ENCODE measurements at regions not wholly inside any gene's neighbourhood (a gene's known extent, or its start where the extent isn't known, plus 50 kb on each side); places are given as distances from the start of the nearest gene placed in this dataset.

DNA sequence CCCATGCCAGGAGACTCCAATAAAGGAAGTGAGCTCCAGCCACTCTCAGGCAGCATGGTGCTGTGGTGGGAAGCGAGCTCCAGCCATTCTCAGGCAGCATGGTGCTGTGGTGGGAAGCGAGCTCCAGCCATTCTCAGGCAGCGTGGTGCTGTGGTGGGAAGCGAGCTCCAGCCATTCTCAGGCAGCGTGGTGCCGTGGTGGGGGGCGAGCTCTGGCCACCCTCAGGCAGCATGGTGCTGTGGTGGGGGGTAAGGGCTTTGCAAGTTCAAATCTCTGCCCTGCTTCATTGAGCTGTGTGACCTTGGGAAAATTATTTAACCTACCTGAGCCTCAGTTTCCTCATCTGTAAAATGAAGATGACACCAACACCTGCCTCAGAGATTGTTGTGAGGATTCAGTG lies 975.1 kb downstream of the BCL11B start:
- TF ChIP-seq POLR2AphosphoS5 (IDR thresholded peaks at IDR 0.05; ENCODE audit: low read depth) (no peak), GABPA (IDR thresholded peaks at IDR 0.05; ENCODE audit: low read depth) (no peak)
- TF ChIP-seq, protein P1, sequence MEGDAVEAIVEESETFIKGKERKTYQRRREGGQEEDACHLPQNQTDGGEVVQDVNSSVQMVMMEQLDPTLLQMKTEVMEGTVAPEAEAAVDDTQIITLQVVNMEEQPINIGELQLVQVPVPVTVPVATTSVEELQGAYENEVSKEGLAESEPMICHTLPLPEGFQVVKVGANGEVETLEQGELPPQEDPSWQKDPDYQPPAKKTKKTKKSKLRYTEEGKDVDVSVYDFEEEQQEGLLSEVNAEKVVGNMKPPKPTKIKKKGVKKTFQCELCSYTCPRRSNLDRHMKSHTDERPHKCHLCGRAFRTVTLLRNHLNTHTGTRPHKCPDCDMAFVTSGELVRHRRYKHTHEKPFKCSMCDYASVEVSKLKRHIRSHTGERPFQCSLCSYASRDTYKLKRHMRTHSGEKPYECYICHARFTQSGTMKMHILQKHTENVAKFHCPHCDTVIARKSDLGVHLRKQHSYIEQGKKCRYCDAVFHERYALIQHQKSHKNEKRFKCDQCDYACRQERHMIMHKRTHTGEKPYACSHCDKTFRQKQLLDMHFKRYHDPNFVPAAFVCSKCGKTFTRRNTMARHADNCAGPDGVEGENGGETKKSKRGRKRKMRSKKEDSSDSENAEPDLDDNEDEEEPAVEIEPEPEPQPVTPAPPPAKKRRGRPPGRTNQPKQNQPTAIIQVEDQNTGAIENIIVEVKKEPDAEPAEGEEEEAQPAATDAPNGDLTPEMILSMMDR (IDR thresholded peaks at IDR 0.05; ENCODE audit: insufficient read depth, low read length) = no peak
- Histone ChIP-seq H3K27me3 (ENCODE audit: insufficient read depth, poor library complexity, severe bottlenecking) (no peaks in the 10 kb centered on the region), H3K4me3 (replicated peaks; ENCODE audit: insufficient read depth, low read length) (no peak overlapping the region), H3K27ac (replicated peaks) (no peak overlapping the region)
- no peak for DNase-seq (ENCODE audit: low read depth in 1 of 2, low spot score in 1 of 2)

DNA sequence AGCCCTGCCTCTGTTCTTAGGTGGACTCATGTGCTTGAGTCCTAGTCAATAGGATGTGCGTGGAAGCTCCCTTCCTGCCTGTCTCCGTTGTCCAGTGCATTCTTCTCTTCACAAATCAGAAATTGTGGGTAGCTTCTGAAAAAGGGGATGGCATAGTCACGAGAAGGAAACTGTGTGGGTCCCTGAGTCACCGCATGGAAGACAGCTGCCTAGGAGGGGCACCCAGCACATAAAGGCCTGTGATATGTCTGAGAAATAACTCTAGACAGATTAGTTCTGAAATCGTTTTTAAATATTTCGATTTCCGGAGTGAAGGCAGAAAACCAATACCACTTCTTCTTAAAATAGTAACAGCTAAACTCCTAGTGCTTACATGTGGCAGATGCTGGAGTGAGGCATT lies 974.4 kb downstream of the BCL11B start:
- TF ChIP-seq, protein P1 (IDR thresholded peaks at IDR 0.05; ENCODE audit: insufficient read depth, low read length) = no peak
- no peak for TF ChIP-seq SPI1 (IDR thresholded peaks at IDR 0.05; ENCODE audit: borderline replicate concordance, low read depth)
- TF ChIP-seq REST (IDR thresholded peaks at IDR 0.05; ENCODE audit: insufficient replicate concordance, low read depth) = no peak
- TF ChIP-seq POLR2AphosphoS5 (IDR thresholded peaks at IDR 0.05; ENCODE audit: low read depth) = no peak
- no peak for TF ChIP-seq GABPA (IDR thresholded peaks at IDR 0.05; ENCODE audit: low read depth)
- no peak for DNase-seq (ENCODE audit: low read depth in 1 of 2, low spot score in 1 of 2)
- Histone ChIP-seq H3K4me3 (replicated peaks; ENCODE audit: insufficient read depth, low read length) (no peak overlapping the region), H3K27me3 (ENCODE audit: insufficient read depth, poor library complexity, severe bottlenecking) (no peaks in the 10 kb centered on the region), H3K27ac (replicated peaks) (no peak overlapping the region)

DNA sequence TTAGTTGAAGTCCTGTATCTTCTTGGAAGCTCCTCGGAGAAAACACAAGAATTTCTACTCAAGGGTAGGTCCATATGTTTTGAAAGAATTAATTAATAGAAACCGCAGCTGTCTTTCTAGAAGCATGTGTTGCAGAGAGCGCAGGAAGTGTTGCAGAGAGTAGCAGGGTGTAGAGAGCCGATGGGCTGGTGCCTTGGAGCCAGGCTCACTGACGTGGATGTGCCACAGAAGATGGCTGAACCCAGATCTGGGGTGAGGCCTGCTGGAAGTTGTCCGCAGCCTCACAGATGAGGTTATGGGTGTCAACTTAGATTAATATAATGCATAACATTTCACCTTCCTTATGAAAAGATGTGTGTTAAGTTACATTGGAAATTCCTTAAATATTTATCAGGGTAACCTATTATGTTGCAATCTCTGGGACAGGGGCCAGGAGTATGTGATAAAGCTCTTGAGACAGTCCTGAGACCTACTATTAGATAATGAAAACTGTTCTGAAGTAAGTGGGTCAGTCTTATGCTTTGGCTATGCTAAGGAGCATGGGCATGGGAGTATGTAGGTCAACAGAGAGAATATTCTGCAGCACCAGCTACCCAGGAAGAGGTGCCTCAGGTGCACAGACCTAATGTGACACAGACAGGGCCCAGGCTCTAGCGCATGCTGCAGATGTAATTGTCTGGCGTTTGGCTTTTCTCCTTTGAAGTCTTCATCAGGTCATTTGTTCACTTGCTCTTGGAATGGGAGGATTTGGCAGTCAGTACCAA lies 973.3 kb downstream of the BCL11B start:
- no peak for DNase-seq (ENCODE audit: low read depth in 1 of 2, low spot score in 1 of 2)
- Histone ChIP-seq H3K4me3 (replicated peaks; ENCODE audit: insufficient read depth, low read length) (no peak overlapping the region), H3K27ac (replicated peaks) (no peak overlapping the region), H3K27me3 (ENCODE audit: insufficient read depth, poor library complexity, severe bottlenecking) (no peaks in the 10 kb centered on the region)
- no peak for TF ChIP-seq POLR2AphosphoS5 (IDR thresholded peaks at IDR 0.05; ENCODE audit: low read depth)
- TF ChIP-seq, protein P1 (IDR thresholded peaks at IDR 0.05; ENCODE audit: insufficient read depth, low read length) = no peak
- no peak for TF ChIP-seq GABPA (IDR thresholded peaks at IDR 0.05; ENCODE audit: low read depth)
- TF ChIP-seq REST (IDR thresholded peaks at IDR 0.05; ENCODE audit: insufficient replicate concordance, low read depth) = no peak
- no peak for TF ChIP-seq SPI1 (IDR thresholded peaks at IDR 0.05; ENCODE audit: borderline replicate concordance, low read depth)

- Histone ChIP-seq H3K4me3 (replicated peaks; ENCODE audit: insufficient read depth, low read length) (no peak overlapping the region), H3K27ac (replicated peaks) (no peak overlapping the region), H3K27me3 (ENCODE audit: insufficient read depth, poor library complexity, severe bottlenecking) (no peaks in the 10 kb centered on the region)
- DNase-seq (ENCODE audit: low read depth in 1 of 2, low spot score in 1 of 2) = no peak
- TF ChIP-seq, protein P1 (IDR thresholded peaks at IDR 0.05; ENCODE audit: insufficient read depth, low read length) = no peak
- TF ChIP-seq REST (IDR thresholded peaks at IDR 0.05; ENCODE audit: insufficient replicate concordance, low read depth) (no peak), POLR2AphosphoS5 (IDR thresholded peaks at IDR 0.05; ENCODE audit: low read depth) (no peak), SPI1 (IDR thresholded peaks at IDR 0.05; ENCODE audit: borderline replicate concordance, low read depth) (no peak), GABPA (IDR thresholded peaks at IDR 0.05; ENCODE audit: low read depth) (no peak)
Measured at GRCh38 chr14:98301681-98302080, 970.3 kb downstream of the BCL11B start.
